ENCODE measurements at regions not wholly inside any gene's neighbourhood (a gene's known extent, or its start where the extent isn't known, plus 50 kb on each side); places are given as distances from the start of the nearest gene placed in this dataset.

DNA sequence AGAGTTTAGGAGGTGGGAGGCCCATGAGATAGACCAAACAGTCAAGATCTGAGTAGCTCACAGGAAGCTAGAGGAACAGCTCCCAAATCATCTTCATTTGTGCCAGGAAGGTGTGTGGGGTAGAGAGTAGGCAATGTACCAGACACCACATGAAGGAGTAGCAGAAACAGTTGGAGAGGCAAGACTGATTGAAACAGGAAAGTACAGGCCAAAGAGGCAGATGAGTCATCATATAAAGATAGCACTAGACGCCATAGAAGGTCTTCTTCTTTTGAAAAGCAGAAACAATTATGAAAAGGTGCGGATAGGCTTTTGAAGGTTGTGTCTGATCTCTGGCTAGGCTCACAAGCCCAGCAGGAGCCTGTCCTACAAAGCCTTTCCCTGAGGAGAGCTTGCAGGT is 62.7 kb upstream of the PALM2AKAP2 start:
- no peaks in the 10 kb centered on the region for H3K27me3 ChIP-seq (ENCODE audit: control insufficient read depth, insufficient read depth, low read length)
- H3K9ac ChIP-seq (ENCODE audit: low read length in 3 of 3) = no peak overlapping the region
- no peaks in the 10 kb centered on the region for H3K9me3 ChIP-seq (ENCODE audit: control insufficient read depth in 2 of 3, insufficient read depth in 1 of 3, low read length in 3 of 3)
- intact Hi-C loops (cut with DNase I) = no loop called here
- H3K36me3 ChIP-seq (ENCODE audit: control insufficient read depth in 2 of 3, insufficient read depth in 3 of 3, low read length in 3 of 3) = no peaks in the 10 kb centered on the region
- H3K4me3 ChIP-seq (ENCODE audit: low read length in 3 of 3) = no peak overlapping the region
- no peak overlapping the region for H3K27ac ChIP-seq (ENCODE audit: low read depth in 2 of 2, low read length in 2 of 2)
- no peaks in the 10 kb centered on the region for H3K4me1 ChIP-seq (ENCODE audit: control insufficient read depth in 2 of 3, insufficient read depth in 2 of 3, low read depth in 1 of 3, low read length in 3 of 3)
- FAIRE-seq (no peak), DNase-seq (no peak)
- TF ChIP-seq, protein P1, sequence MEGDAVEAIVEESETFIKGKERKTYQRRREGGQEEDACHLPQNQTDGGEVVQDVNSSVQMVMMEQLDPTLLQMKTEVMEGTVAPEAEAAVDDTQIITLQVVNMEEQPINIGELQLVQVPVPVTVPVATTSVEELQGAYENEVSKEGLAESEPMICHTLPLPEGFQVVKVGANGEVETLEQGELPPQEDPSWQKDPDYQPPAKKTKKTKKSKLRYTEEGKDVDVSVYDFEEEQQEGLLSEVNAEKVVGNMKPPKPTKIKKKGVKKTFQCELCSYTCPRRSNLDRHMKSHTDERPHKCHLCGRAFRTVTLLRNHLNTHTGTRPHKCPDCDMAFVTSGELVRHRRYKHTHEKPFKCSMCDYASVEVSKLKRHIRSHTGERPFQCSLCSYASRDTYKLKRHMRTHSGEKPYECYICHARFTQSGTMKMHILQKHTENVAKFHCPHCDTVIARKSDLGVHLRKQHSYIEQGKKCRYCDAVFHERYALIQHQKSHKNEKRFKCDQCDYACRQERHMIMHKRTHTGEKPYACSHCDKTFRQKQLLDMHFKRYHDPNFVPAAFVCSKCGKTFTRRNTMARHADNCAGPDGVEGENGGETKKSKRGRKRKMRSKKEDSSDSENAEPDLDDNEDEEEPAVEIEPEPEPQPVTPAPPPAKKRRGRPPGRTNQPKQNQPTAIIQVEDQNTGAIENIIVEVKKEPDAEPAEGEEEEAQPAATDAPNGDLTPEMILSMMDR (IDR thresholded peaks at IDR 0.05; ENCODE audit: borderline replicate concordance, extremely low read depth, insufficient read depth) = no peak

DNA sequence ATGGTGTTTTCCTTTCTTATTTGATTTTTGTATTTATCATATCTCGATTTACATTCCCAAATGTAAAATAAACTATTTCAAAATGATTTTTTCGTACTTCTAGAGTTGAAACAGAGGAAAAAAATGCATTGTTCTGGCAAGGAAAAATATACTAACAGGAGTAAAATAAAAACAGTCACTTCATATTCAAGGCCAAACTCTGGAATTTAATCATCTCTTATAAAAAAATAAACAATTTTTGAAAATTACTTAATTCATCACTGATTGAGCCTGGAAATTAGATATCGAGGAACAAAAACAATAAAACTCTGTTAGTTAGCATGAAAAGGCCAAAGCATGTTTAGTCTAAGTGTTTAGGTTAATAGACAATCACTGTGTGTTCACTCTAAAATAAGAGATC is 61.1 kb upstream of the PALM2AKAP2 start:
- Histone ChIP-seq H3K4me3 (ENCODE audit: low read length in 3 of 3) (no peak overlapping the region), H3K27me3 (ENCODE audit: control insufficient read depth, insufficient read depth, low read length) (no peaks in the 10 kb centered on the region), H3K9ac (ENCODE audit: low read length in 3 of 3) (no peak overlapping the region), H3K4me1 (ENCODE audit: control insufficient read depth in 2 of 3, insufficient read depth in 2 of 3, low read depth in 1 of 3, low read length in 3 of 3) (no peaks in the 10 kb centered on the region), H3K36me3 (ENCODE audit: control insufficient read depth in 2 of 3, insufficient read depth in 3 of 3, low read length in 3 of 3) (no peaks in the 10 kb centered on the region), H3K9me3 (ENCODE audit: control insufficient read depth in 2 of 3, insufficient read depth in 1 of 3, low read length in 3 of 3) (no peaks in the 10 kb centered on the region), H3K27ac (ENCODE audit: low read depth in 2 of 2, low read length in 2 of 2) (no peak overlapping the region)
- DNase-seq (no peak), FAIRE-seq (no peak)
- intact Hi-C loops (cut with DNase I) = no loop called here
- TF ChIP-seq, protein P1 (IDR thresholded peaks at IDR 0.05; ENCODE audit: borderline replicate concordance, extremely low read depth, insufficient read depth) = no peak

DNA sequence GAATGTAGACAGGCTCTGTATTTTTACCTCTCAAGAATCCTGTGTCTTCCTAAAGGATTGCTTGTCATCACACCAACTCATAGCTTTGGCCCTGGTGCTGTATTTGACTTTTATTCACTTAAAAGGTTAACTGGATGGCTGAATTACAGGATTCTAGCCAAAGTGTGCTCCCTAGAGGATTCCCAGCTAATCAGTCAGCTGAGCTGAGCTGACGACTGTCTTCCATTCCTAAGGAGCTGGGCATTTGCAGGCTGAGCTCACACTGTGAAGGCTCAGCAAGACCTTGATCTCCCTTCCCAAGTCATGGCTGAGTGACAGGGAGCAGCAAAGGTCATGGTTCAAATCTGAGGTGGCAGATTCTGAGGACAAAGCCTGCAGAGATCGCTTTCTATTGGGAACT is 59.0 kb upstream of the PALM2AKAP2 start:
- TF ChIP-seq, protein P1 (IDR thresholded peaks at IDR 0.05; ENCODE audit: borderline replicate concordance, extremely low read depth, insufficient read depth) = no peak
- intact Hi-C loops (cut with DNase I) = no loop called here
- Histone ChIP-seq H3K27me3 (ENCODE audit: control insufficient read depth, insufficient read depth, low read length) (no peaks in the 10 kb centered on the region), H3K4me3 (ENCODE audit: low read length in 3 of 3) (no peak overlapping the region), H3K36me3 (ENCODE audit: control insufficient read depth in 2 of 3, insufficient read depth in 3 of 3, low read length in 3 of 3) (no peaks in the 10 kb centered on the region), H3K4me1 (ENCODE audit: control insufficient read depth in 2 of 3, insufficient read depth in 2 of 3, low read depth in 1 of 3, low read length in 3 of 3) (no peaks in the 10 kb centered on the region), H3K9ac (ENCODE audit: low read length in 3 of 3) (no peak overlapping the region), H3K27ac (ENCODE audit: low read depth in 2 of 2, low read length in 2 of 2) (no peak overlapping the region), H3K9me3 (ENCODE audit: control insufficient read depth in 2 of 3, insufficient read depth in 1 of 3, low read length in 3 of 3) (no peaks in the 10 kb centered on the region)
- FAIRE-seq = no peak
- DNase-seq = no peak

DNA sequence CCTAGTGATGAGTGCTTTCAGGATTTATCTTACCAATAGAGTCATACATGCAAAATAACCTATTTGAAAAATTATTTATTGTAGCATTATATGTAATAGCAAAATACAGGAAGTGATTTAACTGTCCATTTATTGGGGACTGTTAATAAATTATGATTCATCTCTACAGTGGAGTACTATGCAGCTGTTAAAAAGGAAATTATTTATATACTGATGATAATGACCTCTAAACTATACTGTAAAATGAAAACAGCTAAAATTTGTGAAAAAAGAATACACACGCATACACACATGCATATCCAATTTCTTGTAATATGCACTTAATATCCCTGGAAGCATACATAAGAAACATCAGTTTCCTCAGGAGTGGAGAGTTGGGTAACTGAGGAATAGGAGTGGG is 58.0 kb upstream of the PALM2AKAP2 start:
- H3K27me3 ChIP-seq (ENCODE audit: control insufficient read depth, insufficient read depth, low read length) = no peaks in the 10 kb centered on the region
- no peak overlapping the region for H3K9ac ChIP-seq (ENCODE audit: low read length in 3 of 3)
- no peak overlapping the region for H3K27ac ChIP-seq (ENCODE audit: low read depth in 2 of 2, low read length in 2 of 2)
- intact Hi-C loops (cut with DNase I) = no loop called here
- H3K36me3 ChIP-seq (ENCODE audit: control insufficient read depth in 2 of 3, insufficient read depth in 3 of 3, low read length in 3 of 3) = no peaks in the 10 kb centered on the region
- TF ChIP-seq, protein P1 (IDR thresholded peaks at IDR 0.05; ENCODE audit: borderline replicate concordance, extremely low read depth, insufficient read depth) = no peak
- no peak overlapping the region for H3K4me3 ChIP-seq (ENCODE audit: low read length in 3 of 3)
- H3K4me1 ChIP-seq (ENCODE audit: control insufficient read depth in 2 of 3, insufficient read depth in 2 of 3, low read depth in 1 of 3, low read length in 3 of 3) = no peaks in the 10 kb centered on the region
- FAIRE-seq = no peak
- DNase-seq = no peak
- H3K9me3 ChIP-seq (ENCODE audit: control insufficient read depth in 2 of 3, insufficient read depth in 1 of 3, low read length in 3 of 3) = no peaks in the 10 kb centered on the region

All from kidney (tissue), 13 donors.